ENCODE measurements at regions not wholly inside any gene's neighbourhood (a gene's known extent, or its start where the extent isn't known, plus 50 kb on each side); places are given as distances from the start of the nearest gene placed in this dataset.

- peaks cover 18% of the 10 kb centered on the region for H3K4me1 Mint-ChIP-seq
- no peaks in the 10 kb centered on the region for H3K27me3 Mint-ChIP-seq (ENCODE audit: low read depth)
- no peak for TF ChIP-seq CTCF (IDR thresholded peaks at IDR 0.05; ENCODE audit: unreplicated experiment in 3 of 3)
- H3K4me3 Mint-ChIP-seq: no peak overlapping the region
- H3K27ac Mint-ChIP-seq: peak overlapping the region; percentile 14 to 75 (median 47)
- no peaks in the 10 kb centered on the region for H3K36me3 Mint-ChIP-seq (ENCODE audit: low read depth)
- no peaks in the 10 kb centered on the region for H3K9me3 Mint-ChIP-seq
These were observed 194.6 kb downstream of the NRIP1 start for GRCh38 chr21:14869984-14870852.

DNA sequence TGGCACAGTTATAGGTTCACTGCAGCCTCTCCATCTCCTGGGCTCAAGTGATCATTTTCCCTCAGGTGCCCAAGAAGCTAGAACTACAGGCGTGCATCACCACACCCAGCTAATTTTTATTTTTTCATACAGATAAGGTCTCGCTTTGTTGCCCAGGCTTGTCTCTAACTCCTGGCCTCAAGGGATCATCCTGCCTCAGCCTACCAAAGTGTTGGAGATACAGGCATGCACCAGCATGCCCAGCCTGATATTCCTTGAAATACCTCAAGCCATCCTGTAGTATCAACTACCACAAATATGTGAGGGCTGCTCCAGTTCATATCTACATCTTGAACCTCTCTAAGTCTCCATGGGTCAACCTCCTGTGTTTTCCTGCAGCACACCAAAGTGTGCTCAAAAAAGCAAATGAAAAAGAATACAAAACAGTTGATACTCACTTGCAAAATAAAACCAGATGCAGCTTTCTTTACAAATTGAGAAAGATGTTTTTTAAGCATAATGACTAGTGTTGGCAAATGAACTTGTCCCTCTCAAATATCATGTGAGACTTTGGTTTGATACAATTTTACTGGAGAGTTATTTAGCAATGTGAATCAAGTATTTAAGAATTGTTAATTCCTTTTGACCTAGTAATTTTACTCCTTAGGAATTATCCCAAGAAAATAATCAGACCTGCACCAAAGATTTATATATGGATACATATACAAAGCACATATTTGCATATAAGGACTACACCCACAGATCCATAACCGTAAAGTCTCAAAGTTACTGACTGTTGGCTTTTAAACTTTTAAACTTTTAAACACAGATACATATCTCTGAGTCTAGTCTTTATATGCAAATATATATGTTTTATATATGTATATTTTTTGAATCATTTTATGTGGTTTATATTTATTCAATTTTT lies 197.7 kb downstream of the NRIP1 start:
- Mint-ChIP-seq H3K4me3 (no peak overlapping the region), H3K36me3 (ENCODE audit: low read depth) (no peaks in the 10 kb centered on the region), H3K27ac (peak overlapping the region in 1 of 3 experiments; percentile 32), H3K4me1 (peaks cover 32% of the 10 kb centered on the region), H3K9me3 (no peaks in the 10 kb centered on the region), H3K27me3 (ENCODE audit: low read depth) (no peaks in the 10 kb centered on the region)
- TF ChIP-seq CTCF (IDR thresholded peaks at IDR 0.05; ENCODE audit: unreplicated experiment in 3 of 3): no peak

GRCh38 chr21:14864211-14865021 lies 200.4 kb downstream of the NRIP1 start:
- Mint-ChIP-seq H3K36me3 (ENCODE audit: low read depth) (peaks cover 11% of the 10 kb centered on the region), H3K4me3 (no peak overlapping the region), H3K9me3 (peaks cover 13% of the 10 kb centered on the region), H3K27ac (peak overlapping the region; percentile 68 to 85 (median 73)), H3K4me1 (peaks cover 32% of the 10 kb centered on the region), H3K27me3 (ENCODE audit: low read depth) (no peaks in the 10 kb centered on the region)
- TF ChIP-seq CTCF (IDR thresholded peaks at IDR 0.05; ENCODE audit: unreplicated experiment in 3 of 3): peak; percentile 62 to 75 (median 63)

- Mint-ChIP-seq H3K4me3 (no peak overlapping the region), H3K9me3 (peaks cover 13% of the 10 kb centered on the region), H3K4me1 (peaks cover 26% of the 10 kb centered on the region), H3K27me3 (ENCODE audit: low read depth) (no peaks in the 10 kb centered on the region), H3K36me3 (ENCODE audit: low read depth) (peaks cover 11% of the 10 kb centered on the region), H3K27ac (peak overlapping the region in 1 of 3 experiments; percentile 73)
- TF ChIP-seq CTCF (IDR thresholded peaks at IDR 0.05; ENCODE audit: unreplicated experiment in 3 of 3): no peak
These were observed 201.0 kb downstream of the NRIP1 start for GRCh38 chr21:14863745-14864210.
